ENCODE measurements at regions not wholly inside any gene's neighbourhood (a gene's known extent, or its start where the extent isn't known, plus 50 kb on each side); places are given as distances from the start of the nearest gene placed in this dataset.

DNA sequence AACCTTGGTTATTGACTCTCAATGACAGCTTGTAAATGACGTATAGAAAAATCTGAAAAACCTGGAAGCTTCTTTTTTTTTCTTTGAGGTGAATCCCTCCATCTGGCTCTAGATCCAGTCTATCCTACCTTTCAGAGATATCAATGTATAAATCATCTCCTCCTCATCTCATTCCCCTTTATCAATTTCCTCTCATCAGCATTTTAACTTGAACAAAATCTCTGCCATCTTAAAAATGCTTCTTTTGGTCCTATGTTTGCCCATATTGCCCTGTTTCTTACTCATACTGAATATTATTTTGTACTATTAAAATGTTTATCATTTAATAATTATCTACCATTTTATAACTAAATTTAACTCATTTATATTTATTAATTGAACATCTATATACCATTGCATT, 306.7 kb upstream of the TSHZ2 start:
- no peak overlapping the region for H3K4me3 ChIP-seq (ENCODE audit: low read depth, low read length)
- no peak for DNase-seq (ENCODE audit: low read depth)
- TF ChIP-seq, protein P1, sequence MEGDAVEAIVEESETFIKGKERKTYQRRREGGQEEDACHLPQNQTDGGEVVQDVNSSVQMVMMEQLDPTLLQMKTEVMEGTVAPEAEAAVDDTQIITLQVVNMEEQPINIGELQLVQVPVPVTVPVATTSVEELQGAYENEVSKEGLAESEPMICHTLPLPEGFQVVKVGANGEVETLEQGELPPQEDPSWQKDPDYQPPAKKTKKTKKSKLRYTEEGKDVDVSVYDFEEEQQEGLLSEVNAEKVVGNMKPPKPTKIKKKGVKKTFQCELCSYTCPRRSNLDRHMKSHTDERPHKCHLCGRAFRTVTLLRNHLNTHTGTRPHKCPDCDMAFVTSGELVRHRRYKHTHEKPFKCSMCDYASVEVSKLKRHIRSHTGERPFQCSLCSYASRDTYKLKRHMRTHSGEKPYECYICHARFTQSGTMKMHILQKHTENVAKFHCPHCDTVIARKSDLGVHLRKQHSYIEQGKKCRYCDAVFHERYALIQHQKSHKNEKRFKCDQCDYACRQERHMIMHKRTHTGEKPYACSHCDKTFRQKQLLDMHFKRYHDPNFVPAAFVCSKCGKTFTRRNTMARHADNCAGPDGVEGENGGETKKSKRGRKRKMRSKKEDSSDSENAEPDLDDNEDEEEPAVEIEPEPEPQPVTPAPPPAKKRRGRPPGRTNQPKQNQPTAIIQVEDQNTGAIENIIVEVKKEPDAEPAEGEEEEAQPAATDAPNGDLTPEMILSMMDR (IDR thresholded peaks at IDR 0.05; ENCODE audit: insufficient read depth, low read depth, low read length), result no peak

DNA sequence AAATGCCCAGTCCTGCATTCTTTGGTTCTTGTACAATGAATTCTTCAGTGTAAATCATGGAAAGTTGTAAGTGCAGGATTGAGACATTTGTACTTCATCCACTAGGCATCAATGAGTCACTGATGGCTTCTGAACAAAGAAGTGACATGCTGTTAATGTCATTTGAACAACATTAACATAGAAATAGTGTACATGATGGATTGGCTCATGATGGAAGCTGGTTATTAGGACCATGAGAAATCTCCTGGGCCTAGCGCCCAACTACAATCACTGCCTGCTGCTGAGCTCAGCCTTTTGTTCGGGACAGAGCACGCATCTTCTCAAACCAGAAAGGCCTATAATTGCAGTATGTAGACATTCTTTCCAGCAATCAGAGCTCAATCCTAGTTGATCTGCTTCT, 316.8 kb upstream of the TSHZ2 start:
- DNase-seq (ENCODE audit: low read depth), result no peak
- H3K4me3 ChIP-seq (ENCODE audit: low read depth, low read length), result no peak overlapping the region
- TF ChIP-seq, protein P1 (IDR thresholded peaks at IDR 0.05; ENCODE audit: insufficient read depth, low read depth, low read length), result no peak

DNA sequence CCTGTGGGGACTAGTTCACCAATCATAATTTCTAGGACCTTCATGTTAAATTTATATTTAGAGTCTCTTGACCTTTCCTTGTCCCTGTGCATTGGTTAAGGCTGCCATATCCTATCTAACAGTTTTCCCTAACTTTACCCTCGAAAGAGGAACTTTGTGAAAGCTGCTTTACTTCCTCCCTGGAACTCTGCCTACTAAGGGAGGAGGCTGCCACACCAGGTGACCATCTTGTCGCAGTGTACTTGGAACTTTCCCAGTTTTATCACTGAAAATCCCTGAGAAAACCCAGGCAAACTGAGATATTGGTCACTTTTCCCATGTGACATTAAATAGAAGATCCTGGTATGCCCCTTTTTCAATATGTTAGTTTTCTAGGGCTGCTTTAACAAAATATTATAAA, 317.6 kb upstream of the TSHZ2 start:
- TF ChIP-seq, protein P1 (IDR thresholded peaks at IDR 0.05; ENCODE audit: insufficient read depth, low read depth, low read length), result no peak
- DNase-seq (ENCODE audit: low read depth), result no peak
- no peak overlapping the region for H3K4me3 ChIP-seq (ENCODE audit: low read depth, low read length)

DNA sequence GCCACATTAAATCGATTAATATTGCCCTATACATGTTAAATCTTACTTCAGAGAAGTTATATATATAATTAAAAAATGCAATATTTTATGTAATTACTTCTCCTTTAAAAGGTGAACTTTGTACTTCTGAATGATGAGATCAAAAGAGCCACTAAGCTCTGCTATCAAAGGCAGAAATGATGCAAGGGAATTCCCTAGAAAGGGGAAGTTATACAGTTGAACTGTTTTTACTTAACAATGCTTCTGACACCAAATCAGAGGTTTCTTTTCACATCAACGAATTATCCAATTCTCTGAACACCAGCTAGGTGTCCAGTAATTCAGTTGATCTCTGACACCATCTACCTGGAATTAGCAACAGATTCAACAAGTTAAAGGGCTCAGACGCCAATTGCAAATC, 319.9 kb upstream of the TSHZ2 start:
- H3K4me3 ChIP-seq (ENCODE audit: low read depth, low read length), result no peak overlapping the region
- TF ChIP-seq, protein P1 (IDR thresholded peaks at IDR 0.05; ENCODE audit: insufficient read depth, low read depth, low read length), result no peak
- no peak for DNase-seq (ENCODE audit: low read depth)

DNA sequence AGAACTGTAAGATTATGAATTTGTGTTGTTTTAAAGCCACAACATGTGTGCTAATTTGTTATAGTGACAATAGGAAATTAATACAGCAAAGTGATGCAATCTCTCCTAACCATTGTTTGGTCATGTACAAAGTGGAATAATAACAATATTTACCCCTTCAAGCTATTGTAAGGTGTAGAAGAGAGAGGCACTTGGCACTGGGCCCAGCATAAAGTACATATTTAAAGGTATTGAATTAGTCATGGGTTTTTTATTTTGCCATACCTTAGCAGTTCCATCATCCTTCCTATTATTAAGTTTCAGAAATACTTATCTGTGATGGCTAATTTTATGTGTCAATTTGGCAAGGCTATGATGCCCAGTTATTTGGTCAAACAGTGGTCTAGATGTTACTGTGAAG, 322.4 kb upstream of the TSHZ2 start:
- H3K4me3 ChIP-seq (ENCODE audit: low read depth, low read length), result no peak overlapping the region
- TF ChIP-seq, protein P1 (IDR thresholded peaks at IDR 0.05; ENCODE audit: insufficient read depth, low read depth, low read length), result no peak
- DNase-seq (ENCODE audit: low read depth), result no peak

DNA sequence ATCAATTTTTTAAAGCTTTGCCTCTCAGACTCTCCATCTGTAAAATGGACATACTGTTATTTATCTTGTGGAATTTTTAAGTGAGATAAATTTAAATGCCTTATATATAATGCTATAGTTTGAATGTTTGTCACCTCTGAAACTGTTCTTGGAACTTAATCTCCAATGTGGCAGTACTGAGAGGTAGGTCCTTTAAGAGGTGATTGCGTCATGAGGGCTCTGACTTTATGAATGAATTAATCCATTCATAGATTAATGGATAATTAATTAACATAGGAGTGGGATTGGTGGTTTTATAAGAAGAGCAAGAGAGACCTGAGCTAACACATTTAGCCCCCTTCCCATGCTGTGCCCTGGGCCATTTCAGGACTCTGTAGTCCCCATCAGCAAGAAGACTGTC, 326.3 kb upstream of the TSHZ2 start:
- no peak overlapping the region for H3K4me3 ChIP-seq (ENCODE audit: low read depth, low read length)
- TF ChIP-seq, protein P1 (IDR thresholded peaks at IDR 0.05; ENCODE audit: insufficient read depth, low read depth, low read length), result no peak
- DNase-seq (ENCODE audit: low read depth), result no peak

DNA sequence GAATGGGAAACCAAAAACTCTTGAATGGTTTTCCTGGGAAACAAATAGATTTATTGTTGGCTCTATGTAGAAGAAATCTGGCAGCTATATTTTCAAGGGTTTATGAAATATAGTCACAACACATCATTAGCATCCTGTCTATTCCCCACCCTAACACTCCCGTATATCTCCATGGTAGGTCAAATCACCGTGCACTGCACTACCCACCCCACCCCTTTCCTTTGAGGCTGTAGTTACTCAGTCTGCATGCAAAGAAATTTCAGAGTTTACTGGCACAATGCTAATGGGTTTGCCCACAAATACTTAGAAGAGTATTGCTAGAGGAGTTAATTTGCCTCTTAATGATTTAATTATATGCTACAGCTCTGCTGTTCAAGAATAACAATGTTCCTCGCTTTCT, 329.1 kb upstream of the TSHZ2 start:
- DNase-seq (ENCODE audit: low read depth), result no peak
- TF ChIP-seq, protein P1 (IDR thresholded peaks at IDR 0.05; ENCODE audit: insufficient read depth, low read depth, low read length), result no peak
- H3K4me3 ChIP-seq (ENCODE audit: low read depth, low read length), result no peak overlapping the region
